Upper lobe of left lung (tissue), 6 donors: ENCODE measurements at regions not wholly inside any gene's neighbourhood (a gene's known extent, or its start where the extent isn't known, plus 50 kb on each side); places are given as distances from the start of the nearest gene placed in this dataset.

ENCODE experiments used
- ATAC-seq, 2 donors: fragments of 200-7000 bp; cut with Tn5 transposase; one replicate each; pipeline ENCODE4 v1.9.1; 2022; ENCODE audit warnings: mild to moderate bottlenecking in 2 of 2, moderate library complexity in 2 of 2; ENCODE audit not compliant: low FRiP score in 2 of 2
- DNase-seq, 2 donors: peaks; one replicate each; pipeline ENCODE4 v3.0.0-alpha.2; 2019 to 2020
- H3K27ac ChIP-seq, 4 donors: fragments of 200-600 bp; sonication (generic); one replicate each; pipeline ENCODE4 v1.5.1; 2016 to 2019
- H3K27me3 ChIP-seq, 4 donors: fragments of 200-600 bp; sonication (generic); one replicate each; pipeline ENCODE4 v1.5.1; 2017 to 2019
- H3K36me3 ChIP-seq, 4 donors: fragments of 200-600 bp; sonication (generic); one replicate each; pipeline ENCODE4 v1.5.1; 2016 to 2019
- H3K4me1 ChIP-seq, 4 donors: fragments of 200-600 bp; sonication (generic); one replicate each; pipeline ENCODE4 v1.5.1; 2018 to 2019
- H3K4me3 ChIP-seq, 4 donors: fragments of 200-600 bp; sonication (generic); one replicate each; pipeline ENCODE4 v1.5.1; 2017 to 2019; ENCODE audit warnings: mild to moderate bottlenecking in 2 of 4, moderate library complexity in 1 of 4
- H3K9me3 ChIP-seq, 4 donors: fragments of 200-600 bp; sonication (generic); one replicate each; pipeline ENCODE4 v1.5.1; 2018 to 2019
- EP300 ChIP-seq, 4 donors: sonication (generic); formaldehyde crosslinking; IDR thresholded peaks; one replicate each; pipeline ENCODE4 v1.5.1; 2017; ENCODE audit warnings: antibody characterized with exemption in 4 of 4, control low read depth in 2 of 4
- POLR2A ChIP-seq, 4 donors: fragments of 450-650 bp; IDR thresholded peaks; one replicate each; pipeline ENCODE4 v1.5.1; 2016 to 2017; ENCODE audit warnings: antibody characterized with exemption in 4 of 4, mild to moderate bottlenecking in 2 of 4
- POLR2AphosphoS5 ChIP-seq, 2 donors: sonication (generic); formaldehyde crosslinking; IDR thresholded peaks; one replicate each; pipeline ENCODE4 v1.5.1; 2017; ENCODE audit warnings: antibody characterized with exemption in 2 of 2
- WGBS, 2 donors: methylation state at CpG; one replicate each; pipeline ENCODE4 v1.1.5; 2017 to 2018; 5-methylcytosine and 5-hydroxymethylcytosine counted together
- TF ChIP-seq, protein P1 (sequence below), 6 experiments: fragments of 450-650 bp in 4 of 6; fragments of 200-600 bp in 2 of 6; sonication (generic) in 2 of 6; IDR thresholded peaks; one replicate each; pipeline ENCODE4 v1.5.1; 2016 to 2019; ENCODE audit warnings: antibody characterized with exemption in 6 of 6
- donor health status: DM: no; HTN: no; CAD: no; lungs with moderate emphysema.
- donor health status: DM: no; HTN: yes; CAD: no; lungs with severe emphysema.

DNA sequence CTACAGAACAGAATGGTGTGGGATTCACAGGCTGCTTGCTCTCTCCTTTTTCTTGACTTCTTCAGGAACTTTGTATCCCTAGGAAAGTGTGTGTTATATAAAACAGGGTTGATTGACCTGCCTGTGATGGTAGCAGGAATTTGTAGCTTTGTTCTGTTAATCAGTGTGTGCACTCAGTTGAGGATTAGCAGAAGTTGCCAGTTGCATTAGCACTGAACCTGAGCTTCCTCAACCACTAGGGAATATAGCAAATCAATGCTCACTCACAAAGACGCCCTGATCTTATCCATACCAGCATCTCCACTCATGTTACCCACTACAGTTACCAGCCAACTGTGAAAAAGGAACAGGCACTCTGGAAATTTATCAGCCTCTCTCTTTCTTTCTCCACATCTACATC, 319.1 kb upstream of the EMCN start:
- DNase-seq (no peak), ATAC-seq (no peak)
- Histone ChIP-seq H3K27me3 (no peaks in the 10 kb centered on the region), H3K4me3 (no peak overlapping the region), H3K9me3 (no peaks in the 10 kb centered on the region), H3K4me1 (no peaks in the 10 kb centered on the region), H3K27ac (no peak overlapping the region), H3K36me3 (no peaks in the 10 kb centered on the region)
- WGBS, 2 donors: 89 to 90% methylated on average over 1 of the region's 1 CpG
- no peak for TF ChIP-seq EP300 (IDR thresholded peaks at IDR 0.05)
- TF ChIP-seq, protein P1, sequence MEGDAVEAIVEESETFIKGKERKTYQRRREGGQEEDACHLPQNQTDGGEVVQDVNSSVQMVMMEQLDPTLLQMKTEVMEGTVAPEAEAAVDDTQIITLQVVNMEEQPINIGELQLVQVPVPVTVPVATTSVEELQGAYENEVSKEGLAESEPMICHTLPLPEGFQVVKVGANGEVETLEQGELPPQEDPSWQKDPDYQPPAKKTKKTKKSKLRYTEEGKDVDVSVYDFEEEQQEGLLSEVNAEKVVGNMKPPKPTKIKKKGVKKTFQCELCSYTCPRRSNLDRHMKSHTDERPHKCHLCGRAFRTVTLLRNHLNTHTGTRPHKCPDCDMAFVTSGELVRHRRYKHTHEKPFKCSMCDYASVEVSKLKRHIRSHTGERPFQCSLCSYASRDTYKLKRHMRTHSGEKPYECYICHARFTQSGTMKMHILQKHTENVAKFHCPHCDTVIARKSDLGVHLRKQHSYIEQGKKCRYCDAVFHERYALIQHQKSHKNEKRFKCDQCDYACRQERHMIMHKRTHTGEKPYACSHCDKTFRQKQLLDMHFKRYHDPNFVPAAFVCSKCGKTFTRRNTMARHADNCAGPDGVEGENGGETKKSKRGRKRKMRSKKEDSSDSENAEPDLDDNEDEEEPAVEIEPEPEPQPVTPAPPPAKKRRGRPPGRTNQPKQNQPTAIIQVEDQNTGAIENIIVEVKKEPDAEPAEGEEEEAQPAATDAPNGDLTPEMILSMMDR (IDR thresholded peaks at IDR 0.05): no peak
- no peak for TF ChIP-seq POLR2AphosphoS5 (IDR thresholded peaks at IDR 0.05)
- TF ChIP-seq POLR2A (IDR thresholded peaks at IDR 0.05): no peak

- ATAC-seq: no peak
- TF ChIP-seq, protein P1 (IDR thresholded peaks at IDR 0.05): no peak
- TF ChIP-seq EP300 (IDR thresholded peaks at IDR 0.05) (no peak), POLR2A (IDR thresholded peaks at IDR 0.05) (no peak), POLR2AphosphoS5 (IDR thresholded peaks at IDR 0.05) (no peak)
Observed at GRCh38 chr4:100834616-100835015, 316.8 kb upstream of the EMCN start.

DNA sequence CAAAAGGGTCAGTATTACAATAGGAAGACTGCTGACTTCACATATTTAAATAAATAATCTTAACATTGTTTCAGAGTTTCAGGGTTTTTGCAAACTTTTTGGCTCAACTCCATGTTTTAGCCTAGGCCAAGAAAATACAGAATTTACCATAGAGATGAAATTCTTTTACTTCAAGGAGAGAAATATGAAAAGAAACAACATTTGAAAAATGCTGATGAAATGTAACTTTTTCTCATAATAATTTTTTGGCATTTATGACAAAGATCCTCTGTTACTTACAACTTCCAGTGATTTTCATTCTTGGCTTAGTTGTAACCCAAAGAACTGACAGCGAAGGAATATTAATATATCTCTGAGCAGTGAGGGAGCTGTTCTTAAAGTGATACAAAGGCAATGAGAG, 316.1 kb upstream of the EMCN start:
- no peaks in the 10 kb centered on the region for H3K27me3 ChIP-seq
- H3K4me1 ChIP-seq: no peaks in the 10 kb centered on the region
- WGBS, 2 donors: 72 to 79% methylated on average over 1 of the region's 1 CpG
- H3K9me3 ChIP-seq: no peaks in the 10 kb centered on the region
- no peak for ATAC-seq
- TF ChIP-seq, protein P1 (IDR thresholded peaks at IDR 0.05): no peak
- no peak for TF ChIP-seq POLR2AphosphoS5 (IDR thresholded peaks at IDR 0.05)
- TF ChIP-seq EP300 (IDR thresholded peaks at IDR 0.05): no peak
- TF ChIP-seq POLR2A (IDR thresholded peaks at IDR 0.05): no peak
- no peak overlapping the region for H3K27ac ChIP-seq
- no peak overlapping the region for H3K4me3 ChIP-seq
- H3K36me3 ChIP-seq: no peaks in the 10 kb centered on the region
- DNase-seq: no peak

More at GRCh38 chr4:100834616-100835015, 316.8 kb upstream of the EMCN start:
- H3K9me3 ChIP-seq: no peaks in the 10 kb centered on the region
- H3K4me1 ChIP-seq: no peaks in the 10 kb centered on the region
- H3K4me3 ChIP-seq: no peak overlapping the region
- DNase-seq: no peak
- H3K36me3 ChIP-seq: no peaks in the 10 kb centered on the region
- no peaks in the 10 kb centered on the region for H3K27me3 ChIP-seq
- H3K27ac ChIP-seq: no peak overlapping the region

- H3K9me3 ChIP-seq: no peaks in the 10 kb centered on the region
- DNase-seq: no peak
- ATAC-seq: no peak
- no peak overlapping the region for H3K4me3 ChIP-seq
- H3K27me3 ChIP-seq: no peaks in the 10 kb centered on the region
- H3K36me3 ChIP-seq: no peaks in the 10 kb centered on the region
- no peak overlapping the region for H3K27ac ChIP-seq
- TF ChIP-seq, protein P1 (IDR thresholded peaks at IDR 0.05): no peak
- TF ChIP-seq EP300 (IDR thresholded peaks at IDR 0.05) (no peak), POLR2AphosphoS5 (IDR thresholded peaks at IDR 0.05) (no peak), POLR2A (IDR thresholded peaks at IDR 0.05) (no peak)
- no peaks in the 10 kb centered on the region for H3K4me1 ChIP-seq
- 25 to 71% methylated on average over 2 of the region's 2 CpGs for WGBS, 2 donors
Observed at GRCh38 chr4:100828986-100829685, 311.3 kb upstream of the EMCN start.

GRCh38 chr4:100828364-100828763, 310.5 kb upstream of the EMCN start:
- 64 to 66% methylated on average over 3 of the region's 3 CpGs for WGBS, 2 donors
- Histone ChIP-seq H3K4me1 (no peaks in the 10 kb centered on the region), H3K27ac (no peak overlapping the region), H3K27me3 (no peaks in the 10 kb centered on the region), H3K9me3 (no peaks in the 10 kb centered on the region), H3K4me3 (no peak overlapping the region), H3K36me3 (no peaks in the 10 kb centered on the region)
- ATAC-seq (no peak), DNase-seq (no peak)
- TF ChIP-seq, protein P1 (IDR thresholded peaks at IDR 0.05): no peak
